ENCODE measurements at regions not wholly inside any gene's neighbourhood (a gene's known extent, or its start where the extent isn't known, plus 50 kb on each side); places are given as distances from the start of the nearest gene placed in this dataset.

DNA sequence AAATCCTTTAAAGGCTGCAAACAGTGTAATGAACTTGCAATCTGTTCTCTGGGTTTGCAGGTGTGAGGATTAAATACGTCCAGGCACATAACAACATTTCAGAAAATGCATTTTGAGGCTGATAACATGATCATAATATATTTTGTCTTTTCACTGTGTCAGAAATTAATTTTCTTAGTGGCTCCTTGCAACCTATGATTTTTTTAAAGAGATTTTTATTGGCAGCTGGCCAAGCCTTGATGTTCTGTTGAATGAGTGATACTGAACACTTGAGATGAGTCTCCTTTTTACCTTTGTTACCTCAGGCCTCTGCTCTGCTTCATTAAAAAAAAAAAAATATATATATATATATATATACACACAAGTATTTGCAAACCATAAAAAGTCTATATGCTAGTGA lies 68.2 kb upstream of the TENM3 start:
- DNase-seq (no peak), ATAC-seq (no peak)
- no peaks in the 10 kb centered on the region for H3K27me3 ChIP-seq
- intact Hi-C loops (cut with DNase I; ENCODE audit: low total_unique reads) (no loop called here), in situ Hi-C loops (cut with MboI; ENCODE audit: low sequenced_read_pairs in 4 of 4) (no loop called here)
- H3K4me3 ChIP-seq: no peak overlapping the region
- no peaks in the 10 kb centered on the region for H3K36me3 ChIP-seq
- H3K27ac ChIP-seq: no peak overlapping the region
- no peaks in the 10 kb centered on the region for H3K4me1 ChIP-seq
- TF ChIP-seq POLR2A (IDR thresholded peaks at IDR 0.05): no peak
- TF ChIP-seq, protein P1, sequence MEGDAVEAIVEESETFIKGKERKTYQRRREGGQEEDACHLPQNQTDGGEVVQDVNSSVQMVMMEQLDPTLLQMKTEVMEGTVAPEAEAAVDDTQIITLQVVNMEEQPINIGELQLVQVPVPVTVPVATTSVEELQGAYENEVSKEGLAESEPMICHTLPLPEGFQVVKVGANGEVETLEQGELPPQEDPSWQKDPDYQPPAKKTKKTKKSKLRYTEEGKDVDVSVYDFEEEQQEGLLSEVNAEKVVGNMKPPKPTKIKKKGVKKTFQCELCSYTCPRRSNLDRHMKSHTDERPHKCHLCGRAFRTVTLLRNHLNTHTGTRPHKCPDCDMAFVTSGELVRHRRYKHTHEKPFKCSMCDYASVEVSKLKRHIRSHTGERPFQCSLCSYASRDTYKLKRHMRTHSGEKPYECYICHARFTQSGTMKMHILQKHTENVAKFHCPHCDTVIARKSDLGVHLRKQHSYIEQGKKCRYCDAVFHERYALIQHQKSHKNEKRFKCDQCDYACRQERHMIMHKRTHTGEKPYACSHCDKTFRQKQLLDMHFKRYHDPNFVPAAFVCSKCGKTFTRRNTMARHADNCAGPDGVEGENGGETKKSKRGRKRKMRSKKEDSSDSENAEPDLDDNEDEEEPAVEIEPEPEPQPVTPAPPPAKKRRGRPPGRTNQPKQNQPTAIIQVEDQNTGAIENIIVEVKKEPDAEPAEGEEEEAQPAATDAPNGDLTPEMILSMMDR (IDR thresholded peaks at IDR 0.05 in 4 of 5, conservative IDR thresholded peaks at IDR 0.05 in 1 of 5): no peak
- no peaks in the 10 kb centered on the region for H3K9me3 ChIP-seq

DNA sequence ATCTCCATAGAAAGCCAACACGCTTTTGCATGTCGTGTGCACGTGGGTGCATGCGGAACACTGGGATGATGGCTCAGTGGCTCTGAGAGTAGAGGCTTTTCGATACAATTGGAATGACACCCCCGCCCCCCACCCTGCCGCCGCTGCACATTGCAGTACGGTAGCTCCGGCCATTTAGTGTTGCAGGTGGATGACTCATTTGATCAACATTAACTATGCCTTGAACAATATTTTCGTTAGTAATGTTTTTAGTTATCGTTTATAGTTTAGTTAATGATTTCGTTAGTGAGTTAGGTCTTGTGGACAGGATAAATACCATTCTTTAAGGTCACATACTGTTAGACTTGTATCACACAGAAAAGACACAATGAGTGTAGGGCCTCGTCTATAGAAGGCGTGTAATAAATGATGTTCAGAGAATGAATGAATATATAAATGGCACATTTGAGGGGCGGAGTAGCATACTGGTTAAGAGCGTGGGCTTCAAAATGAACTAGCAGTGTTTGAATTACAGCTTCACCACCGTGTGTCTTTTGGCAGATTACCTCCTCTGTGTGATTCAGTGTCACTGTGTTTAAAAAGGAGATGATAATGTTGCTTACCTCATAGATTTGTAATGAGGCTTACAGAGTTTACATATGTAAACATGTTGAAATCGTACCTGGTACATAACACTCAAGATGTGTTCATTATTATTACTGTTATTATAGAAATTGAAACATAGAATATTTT lies 67.2 kb upstream of the TENM3 start:
- Histone ChIP-seq H3K9me3 (no peaks in the 10 kb centered on the region), H3K4me3 (no peak overlapping the region)

DNA sequence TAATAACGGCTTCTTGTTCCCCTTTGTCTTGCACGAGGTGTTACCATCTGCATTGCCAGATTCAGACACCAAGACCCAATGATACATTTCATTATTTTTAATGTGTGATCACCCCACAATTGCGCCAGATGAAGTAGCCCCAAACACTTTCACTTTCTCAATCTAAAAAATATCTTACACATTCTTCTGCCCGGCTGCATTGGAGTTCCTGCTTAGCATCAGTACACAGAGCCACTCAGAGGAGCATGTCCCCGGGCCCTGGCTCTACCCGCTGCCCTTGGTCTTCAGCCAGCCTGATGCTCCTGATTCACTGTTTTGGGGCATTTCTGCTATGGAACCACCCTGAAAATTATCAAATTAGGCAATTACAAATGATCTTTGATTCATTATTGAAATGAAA lies 66.0 kb upstream of the TENM3 start:
- TF ChIP-seq, protein P1 (IDR thresholded peaks at IDR 0.05 in 4 of 5, conservative IDR thresholded peaks at IDR 0.05 in 1 of 5): no peak
- TF ChIP-seq POLR2A (IDR thresholded peaks at IDR 0.05): no peak
- H3K9me3 ChIP-seq: no peaks in the 10 kb centered on the region
- no peaks in the 10 kb centered on the region for H3K36me3 ChIP-seq
- no peaks in the 10 kb centered on the region for H3K4me1 ChIP-seq
- ATAC-seq: no peak
- intact Hi-C loops (cut with DNase I; ENCODE audit: low total_unique reads) (no loop called here), in situ Hi-C loops (cut with MboI; ENCODE audit: low sequenced_read_pairs in 4 of 4) (no loop called here)
- H3K27ac ChIP-seq: no peak overlapping the region
- no peak overlapping the region for H3K4me3 ChIP-seq
- no peak for DNase-seq
- no peaks in the 10 kb centered on the region for H3K27me3 ChIP-seq

More for the DNA sequence above, 67.2 kb upstream of the TENM3 start:
- Histone ChIP-seq H3K36me3 (no peaks in the 10 kb centered on the region), H3K4me1 (no peaks in the 10 kb centered on the region), H3K27ac (no peak overlapping the region), H3K27me3 (no peaks in the 10 kb centered on the region)
- TF ChIP-seq POLR2A (IDR thresholded peaks at IDR 0.05): no peak
- TF ChIP-seq, protein P1 (IDR thresholded peaks at IDR 0.05 in 4 of 5, conservative IDR thresholded peaks at IDR 0.05 in 1 of 5): no peak
- intact Hi-C loops (cut with DNase I; ENCODE audit: low total_unique reads) (no loop called here), in situ Hi-C loops (cut with MboI; ENCODE audit: low sequenced_read_pairs in 4 of 4) (no loop called here)
- ATAC-seq: no peak
- DNase-seq: no peak

DNA sequence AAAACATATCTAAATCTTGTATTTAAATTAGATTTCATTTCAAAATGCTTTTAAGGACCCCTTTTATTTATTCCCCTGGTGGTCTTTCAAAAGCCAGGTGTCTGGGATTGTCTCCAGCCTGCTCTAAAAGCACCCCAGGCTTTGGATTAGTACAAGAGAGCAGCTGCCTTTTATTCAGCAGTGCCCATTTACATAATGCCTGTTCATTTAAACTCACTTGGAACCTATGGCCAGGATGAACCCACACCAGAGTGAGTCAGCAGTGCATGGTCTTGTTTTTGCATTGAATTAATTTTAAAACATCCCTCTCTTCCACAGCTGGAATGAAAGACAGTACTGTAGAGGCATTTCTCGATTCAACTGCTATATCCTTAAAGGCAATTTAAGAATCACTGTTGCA lies 64.1 kb upstream of the TENM3 start:
- DNase-seq (no peak), ATAC-seq (no peak)
- Histone ChIP-seq H3K9me3 (no peaks in the 10 kb centered on the region), H3K27ac (no peak overlapping the region), H3K36me3 (no peaks in the 10 kb centered on the region), H3K27me3 (no peaks in the 10 kb centered on the region), H3K4me1 (no peaks in the 10 kb centered on the region), H3K4me3 (no peak overlapping the region)
- in situ Hi-C loops (cut with MboI; ENCODE audit: low sequenced_read_pairs in 4 of 4) (no loop called here), intact Hi-C loops (cut with DNase I; ENCODE audit: low total_unique reads) (no loop called here)
- no peak for TF ChIP-seq POLR2A (IDR thresholded peaks at IDR 0.05)
- TF ChIP-seq, protein P1 (IDR thresholded peaks at IDR 0.05 in 4 of 5, conservative IDR thresholded peaks at IDR 0.05 in 1 of 5): no peak

DNA sequence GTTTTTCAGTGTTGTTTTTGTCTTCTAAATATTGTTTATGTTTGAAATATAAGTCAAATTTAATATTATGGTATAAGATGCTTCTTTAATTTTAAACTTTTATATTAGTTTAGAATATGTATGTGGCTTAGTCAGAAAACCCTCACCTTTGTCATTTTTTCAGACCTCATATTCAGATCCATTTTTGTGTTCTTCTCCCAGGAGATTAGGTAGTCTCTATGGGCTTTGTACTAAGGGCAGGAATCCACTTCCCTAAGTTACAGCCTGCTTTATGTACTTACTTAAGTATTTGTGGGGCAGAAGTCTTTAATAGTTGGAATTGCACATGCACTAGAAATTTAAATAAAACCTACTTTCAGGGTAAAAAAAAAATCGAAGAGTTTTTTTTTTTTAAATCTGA lies 63.5 kb upstream of the TENM3 start:
- Histone ChIP-seq H3K27ac (no peak overlapping the region), H3K27me3 (no peaks in the 10 kb centered on the region), H3K4me1 (no peaks in the 10 kb centered on the region), H3K4me3 (no peak overlapping the region), H3K36me3 (no peaks in the 10 kb centered on the region), H3K9me3 (no peaks in the 10 kb centered on the region)
- no peak for ATAC-seq
- in situ Hi-C loops (cut with MboI; ENCODE audit: low sequenced_read_pairs in 4 of 4) (no loop called here), intact Hi-C loops (cut with DNase I; ENCODE audit: low total_unique reads) (no loop called here)
- DNase-seq: no peak
- TF ChIP-seq POLR2A (IDR thresholded peaks at IDR 0.05): no peak
- TF ChIP-seq, protein P1 (IDR thresholded peaks at IDR 0.05 in 4 of 5, conservative IDR thresholded peaks at IDR 0.05 in 1 of 5): no peak

Data from gastrocnemius medialis (tissue), 4 donors.